GM21619 (cell line): ENCODE measurements at regions not wholly inside any gene's neighbourhood (a gene's known extent, or its start where the extent isn't known, plus 50 kb on each side); places are given as distances from the start of the nearest gene placed in this dataset.
"Not testable (repeated sequence)": the region's sequence is repeated elsewhere in the genome, so short reads cannot be mapped to it uniquely, and the experiment has no call there.

ENCODE experiments used
- ATAC-seq: cut with Tn5 transposase; IDR thresholded peaks from one replicate; pipeline ENCODE4 v1.9.1; 2021; ENCODE audit not compliant: unreplicated experiment

- ATAC-seq = no peak
These were observed 55.0 kb upstream of the IL33 start for GRCh38 chr9:6160579-6160978.

- ATAC-seq = no peak
These were observed 62.2 kb upstream of the IL33 start for GRCh38 chr9:6153425-6153824.

DNA sequence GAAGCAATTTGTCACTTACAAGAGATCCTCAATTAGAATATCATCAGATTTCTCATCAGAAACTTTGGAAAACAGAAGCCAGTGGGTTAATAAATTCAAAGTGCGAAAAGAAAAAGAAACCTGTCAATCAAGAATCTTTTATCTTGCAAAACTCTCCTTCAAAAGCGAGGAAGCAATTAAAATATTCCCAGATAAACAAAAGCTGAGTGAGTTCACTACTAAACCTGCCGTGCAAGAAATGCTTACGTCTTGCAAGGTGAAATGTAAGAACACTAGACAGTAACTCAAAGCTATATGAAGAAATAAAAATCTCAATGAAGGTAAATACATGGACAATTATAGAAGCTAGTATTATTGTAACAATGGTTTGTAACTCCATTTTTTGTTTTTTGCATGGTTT lies 62.8 kb upstream of the IL33 start:
- ATAC-seq = no peak

DNA sequence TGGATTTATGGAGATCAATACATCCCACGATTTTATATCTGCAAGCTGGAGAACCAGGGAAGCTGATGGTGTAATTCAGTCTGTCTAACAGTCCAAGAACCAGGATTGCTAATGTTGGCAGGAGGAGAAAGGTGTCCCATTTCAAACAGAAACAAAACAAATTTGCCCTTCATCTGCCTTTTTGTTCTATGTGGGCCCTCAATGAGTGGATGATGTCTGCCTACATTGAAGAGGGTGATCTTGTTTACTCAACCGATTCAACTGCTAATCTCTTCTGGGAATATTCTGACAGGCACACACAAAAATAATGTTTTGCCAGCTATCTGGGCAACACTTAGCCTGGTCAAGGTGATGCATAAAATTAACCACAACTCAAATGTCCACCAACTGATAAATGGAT lies 65.1 kb upstream of the IL33 start:
- no peak for ATAC-seq

- no peak for ATAC-seq
These were observed 66.3 kb upstream of the IL33 start for GRCh38 chr9:6149315-6149714.

DNA sequence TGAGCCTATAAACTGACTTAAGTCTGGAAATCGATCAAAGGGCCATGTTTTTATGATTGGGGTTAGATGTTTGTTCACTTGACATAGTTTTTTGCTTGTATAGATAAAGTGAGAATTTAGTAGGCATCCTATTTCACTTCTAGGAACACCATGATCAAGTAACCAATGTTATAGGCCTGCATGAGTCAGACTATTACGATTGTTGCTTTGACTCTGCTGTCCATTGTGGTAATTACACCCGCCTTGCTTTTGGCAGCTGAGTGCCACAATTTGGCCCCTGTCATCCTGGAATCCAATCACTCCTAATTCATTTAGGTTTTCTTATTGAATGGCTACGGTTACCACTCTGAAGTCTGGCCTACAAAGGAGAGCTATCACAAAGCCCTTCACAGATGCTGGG lies 67.8 kb upstream of the IL33 start:
- no peak for ATAC-seq

GRCh38 chr9:6144947-6145346 lies 70.7 kb upstream of the IL33 start:
- ATAC-seq = no peak

- ATAC-seq = no peak
These were observed 72.7 kb upstream of the IL33 start for GRCh38 chr9:6142799-6143454.

GRCh38 chr9:6135780-6136179 lies 79.8 kb upstream of the IL33 start:
- not testable (repeated sequence) for ATAC-seq

DNA sequence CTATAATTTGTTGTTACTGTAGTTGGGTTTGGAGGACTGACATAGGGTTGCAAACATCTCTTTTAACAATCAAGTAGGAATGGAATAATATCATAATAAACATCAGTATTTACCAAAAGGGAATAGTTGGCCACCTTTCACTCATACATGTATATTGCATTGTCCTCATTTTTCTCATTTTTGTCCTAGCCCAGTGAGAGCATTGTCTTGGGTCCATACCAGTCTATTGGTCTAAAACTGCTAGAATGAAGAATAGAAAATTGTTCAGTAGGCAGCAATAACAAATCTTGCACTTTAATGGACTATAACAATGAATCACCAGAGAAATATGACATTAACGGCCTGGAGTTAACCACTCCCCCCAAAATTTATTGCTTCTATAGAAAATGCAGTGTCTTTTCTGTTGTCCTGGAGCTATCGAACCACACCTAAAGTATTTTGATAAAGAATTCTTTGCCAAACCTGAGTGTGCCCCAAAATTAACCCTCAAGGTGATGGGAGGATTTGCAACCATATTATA lies 80.9 kb upstream of the IL33 start:
- ATAC-seq = no peak

- ATAC-seq = peak; percentile 78
These were observed 82.1 kb upstream of the IL33 start for GRCh38 chr9:6133346-6134063.

GRCh38 chr9:6132650-6133049 lies 83.0 kb upstream of the IL33 start:
- no peak for ATAC-seq

DNA sequence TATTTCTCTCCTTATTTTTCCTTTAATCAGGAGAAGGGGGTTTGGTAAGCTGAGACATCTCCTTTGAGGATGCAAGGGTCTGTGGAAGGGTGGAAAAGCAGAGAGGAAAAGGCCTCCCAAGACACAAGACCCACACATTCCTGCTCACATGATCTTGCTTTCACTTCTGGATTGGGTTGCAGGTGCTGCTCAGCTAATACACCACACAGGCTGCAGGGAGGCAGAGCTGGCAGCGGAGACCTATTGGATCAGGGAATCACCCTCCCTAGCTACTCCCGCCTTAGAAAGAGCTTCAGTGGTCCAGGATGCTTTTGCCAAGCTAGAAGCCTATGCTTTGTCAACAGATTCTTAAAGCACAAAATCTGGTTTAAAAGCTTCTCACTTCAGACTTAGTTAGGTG lies 87.6 kb upstream of the IL33 start:
- ATAC-seq = no peak

DNA sequence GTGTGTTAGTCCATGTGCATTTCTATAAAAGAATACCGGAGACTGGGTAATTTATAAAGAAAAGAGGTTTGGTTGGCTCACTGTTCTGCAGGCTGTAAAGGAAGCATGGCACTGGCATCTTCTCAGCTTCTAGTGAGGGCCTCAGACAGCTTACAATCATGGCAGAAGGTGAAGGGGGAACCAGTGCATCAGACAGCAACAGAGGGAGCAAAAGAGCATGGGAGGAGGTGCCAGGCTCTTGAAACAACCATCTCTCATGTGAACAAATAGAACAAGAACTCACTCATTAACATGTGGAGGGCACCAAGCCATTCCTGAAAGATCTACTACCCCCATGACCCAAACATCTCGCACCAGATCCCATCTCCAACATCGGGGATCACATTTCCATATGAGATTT lies 89.2 kb upstream of the IL33 start:
- no peak for ATAC-seq

DNA sequence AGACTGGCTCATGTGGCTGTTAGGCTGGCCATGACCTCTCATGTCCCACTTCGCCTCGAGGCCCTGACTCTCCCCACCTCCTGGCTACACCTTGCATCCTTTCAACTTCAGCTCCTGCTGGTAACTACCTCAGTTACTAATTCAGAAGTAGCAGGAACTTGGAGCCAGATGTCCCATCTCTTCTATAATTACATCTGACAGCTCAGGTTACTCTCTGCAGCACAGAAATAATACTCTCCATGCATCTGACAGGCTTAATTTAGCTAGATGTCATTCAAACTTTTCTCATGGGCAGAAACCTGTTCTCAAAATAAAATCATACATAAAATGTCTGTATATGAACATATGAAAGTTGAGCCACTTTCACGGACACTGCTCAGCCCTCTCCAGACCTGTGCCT lies 92.2 kb upstream of the IL33 start:
- no peak for ATAC-seq

DNA sequence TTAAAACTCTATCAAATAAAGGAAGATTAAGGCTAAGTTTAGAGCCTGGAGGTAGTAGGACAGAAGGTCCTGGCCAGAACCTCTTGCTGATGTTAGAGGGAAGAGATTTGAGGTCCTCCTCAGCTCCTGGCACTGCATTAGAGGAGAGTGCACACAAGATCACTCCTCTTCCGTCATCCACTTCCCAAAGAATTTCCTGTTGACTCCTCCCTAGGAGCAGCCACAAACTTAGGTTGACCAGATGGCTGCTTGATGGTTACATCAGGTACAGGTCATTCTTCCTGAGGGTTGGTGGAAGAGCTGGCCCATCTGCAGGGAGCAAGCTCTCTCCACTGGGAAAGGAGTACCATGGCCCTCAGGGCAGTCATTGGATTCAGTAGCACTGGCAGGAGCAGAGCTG lies 93.9 kb upstream of the IL33 start:
- no peak for ATAC-seq

DNA sequence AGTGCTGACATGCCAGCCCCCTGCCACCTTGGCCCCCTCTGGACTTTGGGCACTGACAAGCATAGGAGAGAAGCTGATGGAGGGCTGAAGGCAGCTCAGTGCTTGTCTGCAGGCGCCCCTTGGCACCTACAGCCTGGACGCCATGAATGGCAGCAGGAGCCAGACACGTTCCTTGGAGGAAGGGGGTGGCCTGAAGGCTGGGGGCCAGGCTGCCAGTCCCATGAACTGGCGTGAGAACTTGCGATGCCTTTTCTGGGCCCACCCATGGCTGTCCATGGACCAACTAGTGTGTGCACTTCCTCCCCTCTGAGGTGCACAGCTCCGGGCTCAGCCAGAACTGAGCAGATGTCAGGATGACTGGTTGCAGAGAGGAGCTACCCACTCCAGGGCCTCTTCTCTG lies 99.0 kb upstream of the RANBP6 start:
- ATAC-seq = no peak

DNA sequence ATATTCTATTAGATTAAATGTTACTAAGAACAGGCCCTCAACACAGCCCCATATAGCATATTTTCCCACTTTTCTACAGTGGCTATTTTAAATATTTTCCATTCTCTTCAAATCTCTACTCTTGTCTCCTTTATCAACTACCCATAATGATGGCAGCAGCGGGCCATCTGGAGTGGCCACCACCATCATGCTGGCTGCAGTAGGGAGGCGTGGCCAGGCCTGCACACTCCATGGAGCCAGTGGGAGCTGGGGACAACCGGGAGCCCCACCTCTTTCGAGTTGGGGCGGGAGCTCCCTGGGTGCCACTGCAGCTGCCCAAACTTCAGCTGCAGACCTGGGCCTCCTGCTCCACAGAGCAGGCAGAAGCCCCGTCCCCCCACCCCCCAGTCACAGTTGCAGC lies 98.4 kb upstream of the RANBP6 start:
- ATAC-seq = no peak

- no peak for ATAC-seq
These were observed 97.9 kb upstream of the RANBP6 start for GRCh38 chr9:6113312-6113711.

GRCh38 chr9:6109986-6110385 lies 94.6 kb upstream of the RANBP6 start:
- ATAC-seq = no peak

GRCh38 chr9:6109571-6109970 lies 94.1 kb upstream of the RANBP6 start:
- ATAC-seq = no peak

- peak; percentile 81 for ATAC-seq
These were observed 91.4 kb upstream of the RANBP6 start for GRCh38 chr9:6106711-6107339.
